LNCaP clone FGC (cell line): ENCODE measurements at regions not wholly inside any gene's neighbourhood (a gene's known extent, or its start where the extent isn't known, plus 50 kb on each side); places are given as distances from the start of the nearest gene placed in this dataset.
A peak's percentile ranks its signal among the peaks of the same experiment; 100 is the strongest.
"Not testable (repeated sequence)": the region's sequence is repeated elsewhere in the genome, so short reads cannot be mapped to it uniquely, and the experiment has no call there.

Experiments
- DNase-seq: peaks from one replicate; pipeline ENCODE4 v3.0.0-alpha.2; 2011; ENCODE audit warnings: low read depth
- H3K4me3 ChIP-seq: 2 replicates; pipeline ENCODE4 v1.5.1; 2011; ENCODE audit warnings: mild to moderate bottlenecking, low read depth, low read length, control low read depth
- TF ChIP-seq, protein P1 (sequence below): IDR thresholded peaks from 2 replicates; pipeline ENCODE4 v1.5.1; 2012; ENCODE audit warnings: mild to moderate bottlenecking; ENCODE audit not compliant: control insufficient read depth, insufficient read depth; ENCODE audit errors: extremely low read depth

DNA sequence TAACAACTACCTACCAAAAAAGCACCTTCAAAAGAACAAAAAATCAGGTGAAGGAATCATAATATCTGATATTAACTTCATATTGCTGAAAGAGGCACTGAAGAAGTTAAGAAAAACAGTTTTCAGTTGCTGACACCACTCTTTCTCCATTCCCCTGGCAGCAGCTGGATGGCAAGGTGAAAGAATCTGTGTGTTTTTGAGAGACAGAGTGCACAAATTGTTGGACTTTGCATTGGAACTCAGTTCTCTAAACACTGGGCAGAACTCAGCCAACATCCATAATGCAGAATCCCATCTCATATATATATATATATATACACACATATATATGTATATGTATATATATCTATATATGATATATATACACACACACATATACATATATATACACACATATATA, 408.3 kb upstream of the MAGEC2 start:
- TF ChIP-seq, protein P1, sequence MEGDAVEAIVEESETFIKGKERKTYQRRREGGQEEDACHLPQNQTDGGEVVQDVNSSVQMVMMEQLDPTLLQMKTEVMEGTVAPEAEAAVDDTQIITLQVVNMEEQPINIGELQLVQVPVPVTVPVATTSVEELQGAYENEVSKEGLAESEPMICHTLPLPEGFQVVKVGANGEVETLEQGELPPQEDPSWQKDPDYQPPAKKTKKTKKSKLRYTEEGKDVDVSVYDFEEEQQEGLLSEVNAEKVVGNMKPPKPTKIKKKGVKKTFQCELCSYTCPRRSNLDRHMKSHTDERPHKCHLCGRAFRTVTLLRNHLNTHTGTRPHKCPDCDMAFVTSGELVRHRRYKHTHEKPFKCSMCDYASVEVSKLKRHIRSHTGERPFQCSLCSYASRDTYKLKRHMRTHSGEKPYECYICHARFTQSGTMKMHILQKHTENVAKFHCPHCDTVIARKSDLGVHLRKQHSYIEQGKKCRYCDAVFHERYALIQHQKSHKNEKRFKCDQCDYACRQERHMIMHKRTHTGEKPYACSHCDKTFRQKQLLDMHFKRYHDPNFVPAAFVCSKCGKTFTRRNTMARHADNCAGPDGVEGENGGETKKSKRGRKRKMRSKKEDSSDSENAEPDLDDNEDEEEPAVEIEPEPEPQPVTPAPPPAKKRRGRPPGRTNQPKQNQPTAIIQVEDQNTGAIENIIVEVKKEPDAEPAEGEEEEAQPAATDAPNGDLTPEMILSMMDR, result no peak
- no peak overlapping the region for H3K4me3 ChIP-seq
- DNase-seq, result no peak

DNA sequence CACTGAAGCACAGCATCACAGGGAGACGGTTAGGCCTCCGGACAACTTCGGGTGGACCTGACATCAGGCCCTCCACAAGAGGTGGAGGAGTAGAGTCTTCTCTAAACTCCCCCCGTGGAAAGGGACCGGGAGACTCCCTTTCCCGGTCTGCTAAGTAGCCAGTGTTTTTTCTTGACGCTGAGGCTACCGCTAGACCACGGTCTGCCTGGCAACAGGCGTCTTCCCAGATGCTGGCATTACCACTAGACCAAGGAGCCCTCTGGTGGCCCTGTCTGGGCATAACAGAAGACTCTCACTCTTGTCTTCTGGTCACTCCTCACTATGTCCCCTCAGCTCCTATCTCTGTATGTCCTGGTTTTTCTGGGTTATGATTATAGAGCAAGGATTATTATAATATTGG, 401.5 kb upstream of the MAGEC2 start:
- not testable (repeated sequence) for H3K4me3 ChIP-seq, DNase-seq
- TF ChIP-seq, protein P1, result peak; percentile 33

DNA sequence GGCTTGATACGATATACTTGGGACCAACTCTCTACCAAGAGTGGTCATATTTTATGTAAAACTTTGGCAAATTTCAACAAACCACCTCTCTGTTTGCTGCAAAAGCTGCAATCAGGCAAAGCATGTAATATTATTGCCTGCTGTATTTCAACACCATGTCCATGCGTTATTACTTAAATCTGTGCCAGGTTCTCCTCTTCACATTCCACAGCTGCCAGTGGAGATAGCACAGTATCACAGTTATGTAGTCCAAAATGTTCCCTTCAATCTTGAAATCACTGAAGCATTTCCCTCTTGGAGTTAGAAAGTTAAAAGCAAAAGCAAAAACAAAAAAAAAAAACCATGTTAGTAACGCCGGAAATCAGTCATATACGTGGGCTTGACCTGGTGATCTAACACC, 396.7 kb upstream of the MAGEC2 start:
- no peak for DNase-seq
- TF ChIP-seq, protein P1, result no peak
- H3K4me3 ChIP-seq, result no peak overlapping the region

DNA sequence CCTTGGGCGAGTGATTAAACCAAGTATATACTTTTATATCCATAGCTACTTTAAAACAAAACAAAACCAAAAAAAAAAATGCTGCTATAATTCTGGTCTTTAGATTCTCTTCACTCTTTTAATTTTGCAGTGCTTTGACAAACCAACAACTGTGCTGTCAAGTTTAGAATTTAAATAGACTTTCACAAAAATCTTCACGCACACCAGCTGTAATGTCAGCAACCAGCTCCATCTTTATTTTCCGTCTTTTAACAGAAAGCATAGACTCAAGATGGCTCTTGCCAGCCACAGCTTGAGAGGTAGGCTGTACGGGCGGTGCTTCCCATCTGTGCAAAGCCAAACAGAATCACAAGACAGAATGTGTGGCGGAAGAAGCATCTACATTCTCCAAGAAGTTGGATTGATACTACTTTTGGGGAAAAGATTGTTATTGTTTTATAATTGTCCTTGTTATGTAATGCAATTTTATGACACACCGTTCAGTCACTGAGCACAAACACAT, 388.3 kb upstream of the MAGEC2 start:
- TF ChIP-seq, protein P1, result no peak
- no peak overlapping the region for H3K4me3 ChIP-seq
- no peak for DNase-seq

DNA sequence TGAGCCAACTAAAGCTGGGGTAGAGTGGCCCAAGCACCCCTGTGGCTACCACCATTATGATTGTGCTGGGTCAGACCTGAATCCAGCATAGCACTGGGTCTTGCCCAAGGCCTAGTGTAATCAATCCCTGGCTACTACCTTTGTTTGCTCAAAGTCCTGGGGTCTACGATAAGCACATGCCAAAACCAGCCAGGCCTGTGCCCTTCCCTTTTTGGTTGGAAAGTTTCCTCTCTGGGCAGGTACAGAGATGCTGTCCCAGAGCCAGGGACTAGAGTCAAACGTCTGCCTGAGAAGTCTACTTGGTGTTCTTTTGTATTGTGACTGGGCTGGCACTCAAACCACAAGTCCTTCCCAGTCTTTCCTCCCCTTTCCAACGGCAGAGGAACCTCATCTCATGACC, 371.5 kb upstream of the MAGEC2 start:
- TF ChIP-seq, protein P1, result no peak
- H3K4me3 ChIP-seq, result no peak overlapping the region
- no peak for DNase-seq

DNA sequence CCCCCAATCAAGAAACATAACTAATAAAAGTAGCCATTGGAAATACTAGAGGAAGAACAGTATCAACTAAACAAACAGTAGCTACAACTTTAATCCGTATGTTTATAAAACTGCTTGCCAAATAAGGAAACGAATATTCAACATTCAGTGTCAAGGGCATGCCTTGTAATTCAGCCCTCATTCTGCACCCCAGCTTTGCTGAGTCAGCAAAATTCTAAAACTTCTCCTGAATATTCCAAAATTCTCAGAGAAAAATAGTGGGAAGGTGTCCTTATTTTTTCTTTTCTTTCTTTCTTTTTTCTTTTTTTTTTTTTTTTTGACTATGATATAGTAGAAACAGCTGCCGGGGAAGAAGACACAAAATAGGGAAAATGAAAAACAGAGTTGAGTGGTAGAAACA, 344.8 kb upstream of the MAGEC2 start:
- TF ChIP-seq, protein P1, result no peak
- DNase-seq, result no peak
- no peak overlapping the region for H3K4me3 ChIP-seq

DNA sequence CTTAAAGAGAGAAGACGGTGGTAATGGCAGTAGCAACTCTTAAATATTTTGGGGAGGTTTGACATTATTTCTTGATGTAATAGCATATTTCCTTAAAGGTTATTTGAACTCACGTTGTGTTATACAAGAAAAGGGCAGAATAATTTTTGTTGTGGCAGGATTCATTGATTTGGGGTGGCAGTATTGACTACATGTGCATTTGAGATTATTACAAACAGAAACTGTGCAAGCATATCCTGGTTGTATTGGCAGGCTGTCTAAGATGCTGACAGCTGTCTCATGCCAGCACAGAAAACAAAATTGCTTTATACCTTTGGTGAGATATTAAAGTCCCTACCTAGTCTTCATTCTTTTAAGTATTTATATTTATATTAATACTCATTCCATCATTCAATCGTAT, 300.7 kb upstream of the MAGEC2 start:
- H3K4me3 ChIP-seq, result no peak overlapping the region
- DNase-seq, result no peak
- TF ChIP-seq, protein P1, result no peak
